Mucosa of descending colon (tissue), 3 donors: ENCODE measurements at regions not wholly inside any gene's neighbourhood (a gene's known extent, or its start where the extent isn't known, plus 50 kb on each side); places are given as distances from the start of the nearest gene placed in this dataset.
A peak's percentile ranks its signal among the peaks of the same experiment; 100 is the strongest.
"Not testable (repeated sequence)": the region's sequence is repeated elsewhere in the genome, so short reads cannot be mapped to it uniquely, and the experiment has no call there.

Source experiments
- ATAC-seq: fragments of 200-7000 bp; cut with Tn5 transposase; one replicate; pipeline ENCODE4 v1.9.1; 2020; ENCODE audit warnings: mild to moderate bottlenecking, moderate library complexity
- DNase-seq, 3 donors: peaks; one replicate each; pipeline ENCODE4 v3.0.0-alpha.2; 2020
- H3K36me3 ChIP-seq: fragments of 200-600 bp; one replicate; pipeline ENCODE4 v1.8.0; 2021; ENCODE audit warnings: low read depth, mild to moderate bottlenecking
- H3K4me1 ChIP-seq: fragments of 200-600 bp; one replicate; pipeline ENCODE4 v1.8.0; 2021; ENCODE audit warnings: low read depth, mild to moderate bottlenecking
- H3K4me3 ChIP-seq: fragments of 200-600 bp; one replicate; pipeline ENCODE4 v1.8.0; 2021; ENCODE audit warnings: mild to moderate bottlenecking
- H3K9me3 ChIP-seq: fragments of 200-600 bp; one replicate; pipeline ENCODE4 v1.8.0; 2021; ENCODE audit warnings: mild to moderate bottlenecking
- CTCF ChIP-seq: fragments of 200-600 bp; IDR thresholded peaks from one replicate; pipeline ENCODE4 v1.8.0; 2022; ENCODE audit warnings: antibody characterized with exemption, mild to moderate bottlenecking
- intact Hi-C, 2 donors: fragments of 100-400 bp; cut with DNase I in 1 of 2; cut with micrococcal nuclease in 1 of 2; formaldehyde crosslinking; loops; one replicate each; pipeline versions ENCODE4 v1.11.0 to v1.11.1; 2022; cut with DNase I, micrococcal nuclease
- donor health status: DM: no; HTN: no; CAD: no; lungs with moderate emphysema.
- donor health status: DM: no; HTN: no; CAD: no.
- donor health status: DM: no; HTN: yes; CAD: no.

- no peak for DNase-seq
- Histone ChIP-seq H3K36me3 (no peaks in the 10 kb centered on the region), H3K4me1 (no peaks in the 10 kb centered on the region), H3K9me3 (peaks cover 2% of the 10 kb centered on the region), H3K4me3 (no peak overlapping the region)
- TF ChIP-seq CTCF = no peak
- intact Hi-C loops = no loop called here
- no peak for ATAC-seq
Observed at GRCh38 chr10:80814147-80814652, 276.5 kb downstream of the SH2D4B start.

DNA sequence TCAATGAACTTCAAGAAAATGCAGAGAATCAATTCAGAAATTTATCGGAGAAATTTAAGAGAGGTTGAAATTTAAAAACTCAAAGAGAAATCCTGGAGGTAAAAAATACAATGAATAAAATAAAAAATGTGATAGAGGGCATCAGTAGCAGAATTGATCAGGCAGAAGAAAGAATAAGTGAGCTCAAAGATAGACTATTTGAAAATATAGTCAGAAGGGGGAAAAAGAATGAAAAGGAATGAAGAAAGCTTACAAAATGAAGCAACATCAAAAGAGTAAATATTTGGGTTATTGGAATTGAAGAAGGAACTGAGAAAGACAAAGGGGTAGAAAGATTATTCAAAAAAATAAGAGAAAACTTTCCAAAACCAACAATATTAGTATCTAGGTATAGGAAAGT, 291.4 kb downstream of the SH2D4B start:
- ATAC-seq = no peak

GRCh38 chr10:80829562-80829961, 291.9 kb downstream of the SH2D4B start:
- peaks cover 20% of the 10 kb centered on the region for H3K9me3 ChIP-seq
- intact Hi-C loops = no loop called here
- DNase-seq = no peak
- no peak overlapping the region for H3K4me3 ChIP-seq
- H3K36me3 ChIP-seq = no peaks in the 10 kb centered on the region
- TF ChIP-seq CTCF = no peak
- ATAC-seq = no peak
- no peaks in the 10 kb centered on the region for H3K4me1 ChIP-seq

More for the DNA sequence above, 291.4 kb downstream of the SH2D4B start:
- TF ChIP-seq CTCF = no peak
- DNase-seq = no peak
- H3K36me3 ChIP-seq = no peaks in the 10 kb centered on the region
- no peak overlapping the region for H3K4me3 ChIP-seq
- intact Hi-C loops = no loop called here
- no peaks in the 10 kb centered on the region for H3K4me1 ChIP-seq
- peaks cover 20% of the 10 kb centered on the region for H3K9me3 ChIP-seq

GRCh38 chr10:80832693-80833092, 295.0 kb downstream of the SH2D4B start:
- intact Hi-C loops, H3K4me1 ChIP-seq: not testable (repeated sequence)

GRCh38 chr10:80855348-80855971, 317.8 kb downstream of the SH2D4B start:
- DNase-seq (peak in 2 of 3 donors; percentile 15 to 18), ATAC-seq (no peak)
- Histone ChIP-seq H3K4me1 (no peaks in the 10 kb centered on the region), H3K4me3 (no peak overlapping the region), H3K36me3 (no peaks in the 10 kb centered on the region), H3K9me3 (no peaks in the 10 kb centered on the region)
- TF ChIP-seq CTCF = no peak
- intact Hi-C loops = no loop called here

More at GRCh38 chr10:80832693-80833092, 295.0 kb downstream of the SH2D4B start:
- H3K9me3 ChIP-seq = peaks cover 20% of the 10 kb centered on the region
- H3K36me3 ChIP-seq, ATAC-seq, DNase-seq, H3K4me3 ChIP-seq: not testable (repeated sequence)

DNA sequence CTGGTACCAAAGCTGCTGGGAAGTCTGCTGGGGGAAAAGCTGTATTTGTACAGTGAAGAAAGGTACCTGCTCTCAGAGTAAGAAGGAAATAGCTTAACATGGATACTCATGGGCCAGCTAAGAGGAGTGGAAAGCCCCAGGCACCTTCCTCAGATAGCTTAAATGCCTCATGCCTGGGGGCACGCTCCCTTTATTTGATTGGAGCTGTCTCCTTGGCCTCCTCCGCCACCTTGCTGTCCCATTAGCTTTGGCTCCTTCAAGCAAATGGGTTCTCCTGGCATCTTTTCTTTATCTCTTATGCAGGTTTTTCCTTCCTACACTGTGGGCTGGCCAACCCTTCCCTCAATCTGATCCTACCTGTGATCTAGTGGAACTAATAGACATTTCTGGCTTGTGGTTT, 318.5 kb downstream of the SH2D4B start:
- Histone ChIP-seq H3K9me3 (no peaks in the 10 kb centered on the region), H3K4me3 (no peak overlapping the region), H3K36me3 (no peaks in the 10 kb centered on the region), H3K4me1 (no peaks in the 10 kb centered on the region)
- intact Hi-C loops = no loop called here
- ATAC-seq (no peak), DNase-seq (no peak)
- TF ChIP-seq CTCF = no peak

DNA sequence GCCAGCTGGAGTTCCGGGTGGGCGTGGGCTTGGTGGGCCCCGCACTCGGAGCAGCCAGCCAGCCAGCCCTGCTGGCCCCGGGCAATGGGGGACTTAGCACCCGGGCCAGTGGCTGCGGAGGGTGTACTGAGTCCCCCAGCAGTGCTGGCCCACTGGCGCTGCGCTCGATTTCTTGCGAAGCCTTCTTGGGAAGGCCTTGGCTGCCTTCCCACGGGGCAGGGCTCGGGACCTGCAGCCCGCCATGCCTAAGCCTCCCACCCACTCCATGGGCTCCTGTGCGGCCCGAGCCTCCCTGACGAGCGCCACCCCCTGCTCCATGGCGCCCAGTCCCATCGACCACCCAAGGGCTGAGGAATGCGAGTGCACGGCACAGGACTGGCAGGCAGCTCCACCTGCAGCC, 321.6 kb downstream of the SH2D4B start:
- DNase-seq, intact Hi-C loops: not testable (repeated sequence)

More for the DNA sequence above, 321.6 kb downstream of the SH2D4B start:
- H3K4me3 ChIP-seq, H3K36me3 ChIP-seq, H3K9me3 ChIP-seq, H3K4me1 ChIP-seq, ATAC-seq: not testable (repeated sequence)
